GM12892 (cell line): ENCODE measurements at regions not wholly inside any gene's neighbourhood (a gene's known extent, or its start where the extent isn't known, plus 50 kb on each side); places are given as distances from the start of the nearest gene placed in this dataset.

Experiments used
- POLR2A ChIP-seq: IDR thresholded peaks from 2 replicates; pipeline ENCODE4 v1.6.1; 2011; ENCODE audit warnings: low read depth, low read length, control low read depth
- POLR2AphosphoS5 ChIP-seq: IDR thresholded peaks from 2 replicates; pipeline ENCODE4 v1.6.1; 2011; ENCODE audit warnings: low read depth, low read length, control low read depth
- TAF1 ChIP-seq: IDR thresholded peaks from 2 replicates; pipeline ENCODE4 v1.6.1; 2011; ENCODE audit warnings: low read depth, mild to moderate bottlenecking, control low read depth, low read length, borderline replicate concordance

DNA sequence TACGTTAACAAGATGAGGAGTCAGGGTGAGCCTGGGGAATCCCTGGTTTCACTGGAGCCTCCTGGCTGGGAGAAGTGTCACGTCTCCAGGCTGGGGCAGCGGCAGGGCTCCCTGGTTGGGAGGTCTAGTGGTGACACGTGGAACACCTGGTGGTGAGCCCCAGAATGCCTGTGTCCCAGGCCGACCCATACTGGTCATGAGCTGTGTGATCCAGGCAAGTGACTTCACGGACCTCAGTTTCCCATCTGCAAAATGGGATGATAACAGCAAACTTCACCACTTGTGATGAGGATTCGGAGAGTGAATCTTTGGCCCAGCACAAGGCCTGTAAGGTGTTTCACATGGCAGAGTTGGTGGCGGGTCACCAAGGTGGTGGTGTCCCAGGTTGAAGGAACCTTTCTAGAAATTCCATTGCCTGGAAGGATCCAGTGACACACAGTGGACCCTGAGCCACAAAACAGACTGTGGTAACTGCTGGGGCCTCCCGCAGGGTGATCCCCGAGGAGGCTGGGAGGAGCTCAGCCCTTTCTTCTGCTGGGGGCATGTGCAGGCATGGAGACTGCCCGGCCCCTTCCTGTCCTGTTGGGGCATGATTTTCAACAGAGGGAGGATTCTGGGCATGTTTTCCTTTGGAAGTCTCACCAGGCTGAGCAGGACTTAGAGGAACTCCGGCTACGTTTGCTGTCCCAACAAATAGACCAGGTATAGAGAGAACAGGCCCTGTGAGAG, 153.9 kb upstream of the IER5L start:
- no peak for TF ChIP-seq POLR2A
- TF ChIP-seq POLR2AphosphoS5: no peak
- TF ChIP-seq TAF1: no peak
